PC-3 (cell line): ENCODE measurements at regions not wholly inside any gene's neighbourhood (a gene's known extent, or its start where the extent isn't known, plus 50 kb on each side); places are given as distances from the start of the nearest gene placed in this dataset.

ENCODE experiments used
- CTCF ChIP-seq: fragments of 300-600 bp; sonication (generic); conservative IDR thresholded peaks from 2 replicates; pipeline ENCODE4 v1.5.1; 2017; ENCODE audit warnings: antibody characterized with exemption, low read depth, mild to moderate bottlenecking, low read length
- EZH2phosphoT487 ChIP-seq: fragments of 300-600 bp; sonication (generic); IDR thresholded peaks from 2 replicates; pipeline ENCODE4 v1.6.1; 2018; ENCODE audit warnings: mild to moderate bottlenecking, antibody characterized with exemption, low read length, borderline replicate concordance

- TF ChIP-seq EZH2phosphoT487 (no peak), CTCF (no peak)
These were observed 99.4 kb upstream of the C9orf72 start for GRCh38 chr9:27672718-27673117.
